T-helper 1 cell treated with Interleukin-12 subunit alpha and Interleukin-12 subunit beta and Interleukin-4 antibody, amounts not matched to agents 30 ng/mL and 1 ng/mL, for 36 hours (primary cell): ENCODE measurements at regions not wholly inside any gene's neighbourhood (a gene's known extent, or its start where the extent isn't known, plus 50 kb on each side); places are given as distances from the start of the nearest gene placed in this dataset.
"Not testable (repeated sequence)": the region's sequence is repeated elsewhere in the genome, so short reads cannot be mapped to it uniquely, and the experiment has no call there.

Experiments used
- intact Hi-C: fragments of 100-400 bp; cut with micrococcal nuclease; formaldehyde crosslinking; loops from one replicate; pipeline ENCODE4 v1.15.1; 2024

DNA sequence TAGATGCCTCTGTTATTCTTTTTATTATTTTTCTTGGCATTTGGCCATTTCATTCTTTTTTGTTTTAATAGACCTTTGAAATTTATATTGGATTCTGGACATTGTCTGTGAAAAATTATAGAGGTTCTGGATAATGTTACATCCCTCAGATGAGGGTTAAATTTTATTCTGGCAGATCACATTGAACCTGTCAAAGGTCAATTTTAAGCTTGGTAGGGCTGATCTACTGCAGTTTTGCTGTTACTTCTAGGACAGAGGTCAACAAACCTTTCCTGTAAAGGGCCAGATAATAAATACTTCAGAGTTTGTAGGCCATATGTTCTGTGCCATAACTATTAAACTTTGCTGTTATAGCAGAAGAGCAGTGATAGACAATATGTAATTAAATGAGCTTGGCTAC lies 318.9 kb upstream of the DPPA4 start:
- intact Hi-C loops, result no loop called here

DNA sequence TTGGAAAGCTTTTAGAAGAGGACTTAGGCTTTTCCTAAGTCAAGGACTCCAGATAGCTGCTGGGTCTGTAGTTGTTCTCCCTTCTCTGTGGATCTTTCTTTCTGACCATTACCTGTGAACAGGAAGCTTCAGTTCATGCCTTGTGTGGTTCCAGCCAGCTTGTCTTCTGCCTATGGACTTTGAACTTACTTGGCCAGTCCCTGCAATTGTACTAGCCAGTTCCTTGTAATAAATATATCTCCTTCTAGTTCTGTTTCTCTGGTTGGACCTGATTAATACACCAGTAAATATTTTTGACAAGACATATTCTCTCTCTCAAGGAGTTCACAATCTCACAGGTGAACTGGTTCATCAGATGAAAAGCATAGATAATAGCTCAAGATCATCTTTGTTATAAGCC lies 341.3 kb upstream of the DPPA4 start:
- intact Hi-C loops, result no loop called here

DNA sequence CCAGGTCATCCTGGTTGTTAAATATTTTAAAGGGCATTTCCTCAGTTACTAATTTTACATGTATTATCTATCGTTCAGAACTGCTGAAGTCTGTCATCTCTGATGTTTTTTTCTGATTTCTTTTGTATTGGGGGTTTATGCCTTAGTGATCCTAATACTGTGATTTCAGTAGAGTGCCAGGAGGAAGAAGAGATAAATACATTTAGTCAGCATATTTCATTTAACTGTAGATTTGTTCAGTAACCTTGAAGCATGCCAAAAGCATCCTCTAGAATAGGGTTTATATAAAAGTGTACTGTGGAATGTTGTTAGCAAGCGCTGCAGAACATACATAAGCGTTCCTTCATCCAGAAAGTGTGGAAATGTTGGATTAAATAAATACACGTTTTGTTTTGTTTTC lies 342.3 kb upstream of the DPPA4 start:
- intact Hi-C loops, result no loop called here

GRCh38 chr3:109683746-109684145 lies 346.4 kb upstream of the DPPA4 start:
- intact Hi-C loops, result no loop called here

GRCh38 chr3:109685084-109686079 lies 348.0 kb upstream of the DPPA4 start:
- intact Hi-C loops, result no loop called here

GRCh38 chr3:109687626-109688025 lies 350.3 kb upstream of the DPPA4 start:
- intact Hi-C loops, result no loop called here

GRCh38 chr3:109696932-109697331 lies 359.6 kb upstream of the DPPA4 start:
- intact Hi-C loops, result no loop called here

GRCh38 chr3:109702252-109702651 lies 364.9 kb upstream of the DPPA4 start:
- intact Hi-C loops, result no loop called here

GRCh38 chr3:109702976-109703375 lies 365.6 kb upstream of the DPPA4 start:
- intact Hi-C loops, result no loop called here

- intact Hi-C loops, result not testable (repeated sequence)
Observed at GRCh38 chr3:109705133-109705532, 367.8 kb upstream of the DPPA4 start.

GRCh38 chr3:109707617-109708016 lies 370.3 kb upstream of the DPPA4 start:
- intact Hi-C loops, result no loop called here

GRCh38 chr3:109713288-109713687 lies 375.9 kb upstream of the DPPA4 start:
- intact Hi-C loops, result no loop called here

- intact Hi-C loops, result no loop called here
Observed at GRCh38 chr3:109715707-109716106, 378.4 kb upstream of the DPPA4 start.

DNA sequence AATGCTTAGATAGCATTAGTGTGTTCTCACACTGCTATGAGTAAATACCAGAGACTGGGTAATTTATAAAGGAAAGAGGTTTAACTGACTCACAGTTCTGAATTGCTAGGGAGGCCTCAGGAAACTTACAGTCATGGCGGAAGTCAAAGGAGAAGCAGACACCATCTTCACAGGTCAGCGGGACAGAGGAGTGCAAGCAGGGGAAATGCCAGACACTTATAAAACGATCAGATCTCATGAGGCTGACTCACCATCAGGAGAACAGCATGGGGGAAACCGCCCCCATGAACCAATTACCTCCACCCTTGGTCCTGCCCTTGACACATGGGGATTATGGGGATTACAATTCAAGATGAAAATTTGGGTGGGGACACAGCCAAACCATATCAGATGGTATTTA lies 381.5 kb upstream of the DPPA4 start:
- intact Hi-C loops, result no loop called here

DNA sequence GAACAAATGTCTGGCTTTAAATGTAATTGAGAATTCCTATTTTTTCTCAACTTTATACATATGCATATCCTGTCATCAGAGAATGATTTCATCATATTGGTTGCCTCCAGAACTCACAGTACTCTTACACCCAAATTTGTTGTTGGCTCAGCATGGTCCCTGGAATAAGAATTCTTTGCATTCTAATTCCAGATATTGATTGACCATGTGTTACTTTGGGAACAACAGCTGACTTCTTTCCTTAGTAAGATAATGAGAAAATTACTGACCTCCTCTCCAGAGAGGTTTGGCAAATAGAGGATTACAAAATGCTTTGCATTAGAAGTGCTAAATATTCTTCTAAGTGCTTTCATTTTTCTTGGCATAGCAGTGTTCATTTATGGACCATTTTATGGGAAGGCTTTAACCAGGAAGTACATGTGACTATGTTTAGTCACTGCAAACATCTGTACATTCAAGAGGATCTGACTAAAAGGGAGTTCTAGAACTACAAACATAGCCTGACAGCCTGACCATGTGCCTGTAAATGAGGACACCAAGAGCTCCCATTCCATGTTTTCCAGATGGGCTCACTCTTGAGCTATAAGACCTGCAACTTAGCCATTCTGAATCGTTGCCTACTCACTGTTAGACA lies 391.6 kb upstream of the DPPA4 start:
- intact Hi-C loops, result no loop called here

- intact Hi-C loops, result loop anchor here (1.0 to 10.0 kb wide), 6 partner anchors 75 to 1807 kb away; partner anchors contain the start of gene NECTIN3
Observed at GRCh38 chr3:109731639-109732473, 394.5 kb upstream of the DPPA4 start.

DNA sequence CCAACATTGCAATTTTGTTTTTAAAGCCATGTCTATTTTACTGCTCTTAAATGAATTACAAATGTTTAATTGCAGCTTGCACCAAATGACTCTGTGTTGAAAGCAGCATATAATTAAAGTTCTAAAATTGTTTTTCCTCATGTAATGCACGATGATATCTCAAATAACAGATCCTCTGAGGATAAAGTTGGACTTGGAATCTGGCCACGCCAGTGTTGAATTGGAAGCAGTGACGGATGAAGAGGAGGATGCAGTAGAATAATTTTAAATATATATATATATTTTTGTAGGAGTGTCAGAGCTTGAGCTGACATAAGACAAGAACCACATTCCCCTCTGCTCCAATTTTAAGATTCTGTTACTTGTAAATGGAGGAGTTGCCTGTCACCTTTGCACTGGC lies 406.6 kb upstream of the DPPA4 start:
- intact Hi-C loops, result no loop called here

- intact Hi-C loops, result no loop called here
Observed at GRCh38 chr3:109772520-109772919, 435.2 kb upstream of the DPPA4 start.

- intact Hi-C loops, result no loop called here
Observed at GRCh38 chr3:109774108-109774507, 436.8 kb upstream of the DPPA4 start.

DNA sequence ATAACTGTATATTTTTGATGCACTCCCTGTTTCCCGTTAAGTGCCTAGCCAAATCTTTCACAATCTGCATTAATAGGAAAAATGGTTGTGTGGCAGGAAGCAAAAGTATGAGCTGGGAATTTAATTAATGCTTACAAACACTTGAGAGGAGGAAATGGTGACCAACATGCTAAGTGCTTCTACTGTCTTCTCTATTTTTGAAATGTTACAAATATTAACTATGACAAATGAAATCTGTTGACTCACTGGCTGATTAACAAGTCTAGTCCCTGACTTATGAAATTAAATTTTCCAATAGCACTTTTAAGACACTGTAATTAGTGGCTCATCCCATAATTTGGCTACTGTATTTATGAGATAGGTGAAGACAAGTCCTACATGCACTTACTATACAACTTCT lies 446.9 kb upstream of the DPPA4 start:
- intact Hi-C loops, result no loop called here

- intact Hi-C loops, result no loop called here
Observed at GRCh38 chr3:109784852-109785631, 447.7 kb upstream of the DPPA4 start.
